ENCODE measurements at regions not wholly inside any gene's neighbourhood (a gene's known extent, or its start where the extent isn't known, plus 50 kb on each side); places are given as distances from the start of the nearest gene placed in this dataset.

GRCh38 chr12:19932413-19932812 is 435.9 kb upstream of the PDE3A start:
- TF ChIP-seq CTCF (IDR thresholded peaks at IDR 0.05), result no peak
- no peak for TF ChIP-seq POLR2A (IDR thresholded peaks at IDR 0.05)

All from Peyer's patch (tissue), 4 donors.